ENCODE measurements at regions not wholly inside any gene's neighbourhood (a gene's known extent, or its start where the extent isn't known, plus 50 kb on each side); places are given as distances from the start of the nearest gene placed in this dataset.

GRCh38 chr4:97457253-97457652 is 686.0 kb downstream of the STPG2 start:
- peak; percentile 4 for DNase-seq

GRCh38 chr4:97468272-97468671 is 675.0 kb downstream of the STPG2 start:
- DNase-seq: no peak

- no peak for DNase-seq
Measured at GRCh38 chr4:97475621-97476020, 667.7 kb downstream of the STPG2 start.

GRCh38 chr4:97477974-97478373 is 665.3 kb downstream of the STPG2 start:
- no peak for DNase-seq

- DNase-seq: no peak
Measured at GRCh38 chr4:97479388-97479787, 663.9 kb downstream of the STPG2 start.

- DNase-seq: no peak
Measured at GRCh38 chr4:97491856-97492255, 651.4 kb downstream of the STPG2 start.

GRCh38 chr4:97493815-97494518 is 649.3 kb downstream of the STPG2 start:
- no peak for DNase-seq

GRCh38 chr4:97496298-97496873 is 646.9 kb downstream of the STPG2 start:
- no peak for DNase-seq

GRCh38 chr4:97498875-97499274 is 644.4 kb downstream of the STPG2 start:
- DNase-seq: no peak

GRCh38 chr4:97500423-97500822 is 642.9 kb downstream of the STPG2 start:
- no peak for DNase-seq

GRCh38 chr4:97504713-97505112 is 638.6 kb downstream of the STPG2 start:
- no peak for DNase-seq

- no peak for DNase-seq
Measured at GRCh38 chr4:97507587-97508245, 635.6 kb downstream of the STPG2 start.
